ENCODE measurements at regions not wholly inside any gene's neighbourhood (a gene's known extent, or its start where the extent isn't known, plus 50 kb on each side); places are given as distances from the start of the nearest gene placed in this dataset.

- Histone ChIP-seq H3K9me3 (ENCODE audit: low read length) (no peaks in the 10 kb centered on the region), H4K20me1 (ENCODE audit: insufficient read depth) (no peaks in the 10 kb centered on the region), H3K27ac (ENCODE audit: low read length) (no peak overlapping the region), H3K9me2 (ENCODE audit: insufficient read depth, low read length) (no peaks in the 10 kb centered on the region), H3K4me2 (ENCODE audit: low read length) (no peak overlapping the region), H3K27me3 (ENCODE audit: insufficient read depth, low read depth, low read length) (no peaks in the 10 kb centered on the region), H3K79me2 (replicated peaks; ENCODE audit: insufficient read depth, low read length) (no peaks in the 10 kb centered on the region), H3K9ac (ENCODE audit: low read length) (no peak overlapping the region), H2AFZ (ENCODE audit: low read depth, low read length) (no peak overlapping the region), H3K4me3 (ENCODE audit: low read length) (no peak overlapping the region), H3F3A (ENCODE audit: insufficient read depth, low read length, poor library complexity, severe bottlenecking) (no peaks in the 10 kb centered on the region), H3K36me3 (ENCODE audit: insufficient read depth, low read length) (no peaks in the 10 kb centered on the region)
- TF ChIP-seq CTCF (IDR thresholded peaks at IDR 0.05; ENCODE audit: poor library complexity, severe bottlenecking) (no peak), EZH2 (IDR thresholded peaks at IDR 0.05; ENCODE audit: borderline replicate concordance, insufficient read depth, low read length, poor library complexity, severe bottlenecking) (no peak), SMC3 (conservative IDR thresholded peaks at IDR 0.05; ENCODE audit: poor library complexity) (no peak), MXI1 (conservative IDR thresholded peaks at IDR 0.05; ENCODE audit: poor library complexity, severe bottlenecking) (no peak), TAF1 (IDR thresholded peaks at IDR 0.05; ENCODE audit: low read depth) (no peak), POLR2AphosphoS5 (IDR thresholded peaks at IDR 0.05) (no peak), EP300 (conservative IDR thresholded peaks at IDR 0.05; ENCODE audit: poor library complexity, severe bottlenecking) (no peak), RAD21 (conservative IDR thresholded peaks at IDR 0.05) (no peak)
- TF ChIP-seq, protein P1, sequence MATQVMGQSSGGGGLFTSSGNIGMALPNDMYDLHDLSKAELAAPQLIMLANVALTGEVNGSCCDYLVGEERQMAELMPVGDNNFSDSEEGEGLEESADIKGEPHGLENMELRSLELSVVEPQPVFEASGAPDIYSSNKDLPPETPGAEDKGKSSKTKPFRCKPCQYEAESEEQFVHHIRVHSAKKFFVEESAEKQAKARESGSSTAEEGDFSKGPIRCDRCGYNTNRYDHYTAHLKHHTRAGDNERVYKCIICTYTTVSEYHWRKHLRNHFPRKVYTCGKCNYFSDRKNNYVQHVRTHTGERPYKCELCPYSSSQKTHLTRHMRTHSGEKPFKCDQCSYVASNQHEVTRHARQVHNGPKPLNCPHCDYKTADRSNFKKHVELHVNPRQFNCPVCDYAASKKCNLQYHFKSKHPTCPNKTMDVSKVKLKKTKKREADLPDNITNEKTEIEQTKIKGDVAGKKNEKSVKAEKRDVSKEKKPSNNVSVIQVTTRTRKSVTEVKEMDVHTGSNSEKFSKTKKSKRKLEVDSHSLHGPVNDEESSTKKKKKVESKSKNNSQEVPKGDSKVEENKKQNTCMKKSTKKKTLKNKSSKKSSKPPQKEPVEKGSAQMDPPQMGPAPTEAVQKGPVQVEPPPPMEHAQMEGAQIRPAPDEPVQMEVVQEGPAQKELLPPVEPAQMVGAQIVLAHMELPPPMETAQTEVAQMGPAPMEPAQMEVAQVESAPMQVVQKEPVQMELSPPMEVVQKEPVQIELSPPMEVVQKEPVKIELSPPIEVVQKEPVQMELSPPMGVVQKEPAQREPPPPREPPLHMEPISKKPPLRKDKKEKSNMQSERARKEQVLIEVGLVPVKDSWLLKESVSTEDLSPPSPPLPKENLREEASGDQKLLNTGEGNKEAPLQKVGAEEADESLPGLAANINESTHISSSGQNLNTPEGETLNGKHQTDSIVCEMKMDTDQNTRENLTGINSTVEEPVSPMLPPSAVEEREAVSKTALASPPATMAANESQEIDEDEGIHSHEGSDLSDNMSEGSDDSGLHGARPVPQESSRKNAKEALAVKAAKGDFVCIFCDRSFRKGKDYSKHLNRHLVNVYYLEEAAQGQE (IDR thresholded peaks at IDR 0.05; ENCODE audit: borderline replicate concordance) = no peak
Observed at GRCh38 chr2:67773851-67774250, 289.0 kb downstream of the C1D start.

- TF ChIP-seq POLR2AphosphoS5 (IDR thresholded peaks at IDR 0.05) (no peak), MXI1 (conservative IDR thresholded peaks at IDR 0.05; ENCODE audit: poor library complexity, severe bottlenecking) (no peak), SMC3 (conservative IDR thresholded peaks at IDR 0.05; ENCODE audit: poor library complexity) (no peak), RAD21 (conservative IDR thresholded peaks at IDR 0.05) (no peak), EZH2 (IDR thresholded peaks at IDR 0.05; ENCODE audit: borderline replicate concordance, insufficient read depth, low read length, poor library complexity, severe bottlenecking) (no peak), TAF1 (IDR thresholded peaks at IDR 0.05; ENCODE audit: low read depth) (no peak), EP300 (conservative IDR thresholded peaks at IDR 0.05; ENCODE audit: poor library complexity, severe bottlenecking) (no peak), CTCF (IDR thresholded peaks at IDR 0.05; ENCODE audit: poor library complexity, severe bottlenecking) (no peak)
- TF ChIP-seq, protein P1 (IDR thresholded peaks at IDR 0.05; ENCODE audit: borderline replicate concordance) = no peak
Observed at GRCh38 chr2:67776276-67776675, 286.5 kb downstream of the C1D start.

More at GRCh38 chr2:67776276-67776675, 286.5 kb downstream of the C1D start:
- no peaks in the 10 kb centered on the region for H3K79me2 ChIP-seq (replicated peaks; ENCODE audit: insufficient read depth, low read length)
- H3K9ac ChIP-seq (ENCODE audit: low read length) = no peak overlapping the region
- H3K27me3 ChIP-seq (ENCODE audit: insufficient read depth, low read depth, low read length) = no peaks in the 10 kb centered on the region
- no peaks in the 10 kb centered on the region for H3K9me2 ChIP-seq (ENCODE audit: insufficient read depth, low read length)
- no peaks in the 10 kb centered on the region for H3K9me3 ChIP-seq (ENCODE audit: low read length)
- no peak overlapping the region for H3K4me3 ChIP-seq (ENCODE audit: low read length)
- no peaks in the 10 kb centered on the region for H4K20me1 ChIP-seq (ENCODE audit: insufficient read depth)
- no peaks in the 10 kb centered on the region for H3F3A ChIP-seq (ENCODE audit: insufficient read depth, low read length, poor library complexity, severe bottlenecking)
- no peak overlapping the region for H2AFZ ChIP-seq (ENCODE audit: low read depth, low read length)
- H3K27ac ChIP-seq (ENCODE audit: low read length) = no peak overlapping the region
- H3K36me3 ChIP-seq (ENCODE audit: insufficient read depth, low read length) = no peaks in the 10 kb centered on the region
- no peak overlapping the region for H3K4me2 ChIP-seq (ENCODE audit: low read length)

All from neural cell (in vitro differentiated cells).